GM21528 (cell line): ENCODE measurements at regions not wholly inside any gene's neighbourhood (a gene's known extent, or its start where the extent isn't known, plus 50 kb on each side); places are given as distances from the start of the nearest gene placed in this dataset.

ENCODE experiments used
- ATAC-seq: cut with Tn5 transposase; IDR thresholded peaks from one replicate; pipeline ENCODE4 v1.9.1; 2021; ENCODE audit warnings: mild to moderate bottlenecking, moderate library complexity; ENCODE audit not compliant: unreplicated experiment, low FRiP score

GRCh38 chr2:19300961-19301360, 57.5 kb downstream of the OSR1 start:
- no peak for ATAC-seq

- no peak for ATAC-seq
Observed at GRCh38 chr2:19299522-19299921, 58.9 kb downstream of the OSR1 start.

- ATAC-seq = no peak
Observed at GRCh38 chr2:19299032-19299431, 59.4 kb downstream of the OSR1 start.

- ATAC-seq = no peak
Observed at GRCh38 chr2:19297716-19298115, 60.7 kb downstream of the OSR1 start.

- no peak for ATAC-seq
Observed at GRCh38 chr2:19295998-19296502, 62.4 kb downstream of the OSR1 start.

- no peak for ATAC-seq
Observed at GRCh38 chr2:19292007-19292406, 66.4 kb downstream of the OSR1 start.

- ATAC-seq = no peak
Observed at GRCh38 chr2:19288291-19288690, 70.1 kb downstream of the OSR1 start.

- no peak for ATAC-seq
Observed at GRCh38 chr2:19287324-19287723, 71.1 kb downstream of the OSR1 start.

- no peak for ATAC-seq
Observed at GRCh38 chr2:19282305-19282704, 76.1 kb downstream of the OSR1 start.

- ATAC-seq = no peak
Observed at GRCh38 chr2:19274439-19274838, 84.0 kb downstream of the OSR1 start.

- ATAC-seq = no peak
Observed at GRCh38 chr2:19272941-19273470, 85.4 kb downstream of the OSR1 start.

GRCh38 chr2:19272039-19272438, 86.4 kb downstream of the OSR1 start:
- ATAC-seq = no peak

- no peak for ATAC-seq
Observed at GRCh38 chr2:19264852-19265251, 93.6 kb downstream of the OSR1 start.

- ATAC-seq = no peak
Observed at GRCh38 chr2:19262150-19262549, 96.3 kb downstream of the OSR1 start.

GRCh38 chr2:19261061-19261460, 97.4 kb downstream of the OSR1 start:
- ATAC-seq = no peak

- ATAC-seq = no peak
Observed at GRCh38 chr2:19256121-19256601, 102.3 kb downstream of the OSR1 start.

GRCh38 chr2:19255481-19255880, 102.9 kb downstream of the OSR1 start:
- no peak for ATAC-seq

GRCh38 chr2:19251554-19251953, 106.9 kb downstream of the OSR1 start:
- ATAC-seq = no peak

- ATAC-seq = no peak
Observed at GRCh38 chr2:19250906-19251305, 107.5 kb downstream of the OSR1 start.

- no peak for ATAC-seq
Observed at GRCh38 chr2:19247186-19247585, 111.2 kb downstream of the OSR1 start.

- ATAC-seq = no peak
Observed at GRCh38 chr2:19246496-19246895, 111.9 kb downstream of the OSR1 start.

GRCh38 chr2:19244460-19245363, 113.7 kb downstream of the OSR1 start:
- ATAC-seq = no peak
